ENCODE measurements at regions not wholly inside any gene's neighbourhood (a gene's known extent, or its start where the extent isn't known, plus 50 kb on each side); places are given as distances from the start of the nearest gene placed in this dataset.

GRCh38 chr2:181370126-181370525 lies 87.1 kb upstream of the ITGA4 start:
- ChIA-PET CTCF (no interaction called here), POLR2A (ENCODE audit: unreplicated experiment) (interaction anchor here (0.6 kb wide), 1 partner anchor 68 kb away, joined by 3 read pairs; no protein-coding TSS in a partner anchor)
- no peak overlapping the region for H2AK5ac ChIP-seq (ENCODE audit: low read depth, low read length)
- H3K4me2 ChIP-seq (ENCODE audit: low read depth, low read length): no peak overlapping the region
- no peak overlapping the region for H2AK9ac ChIP-seq (replicated peaks; ENCODE audit: low read depth, low read length, poor library complexity)
- no peak overlapping the region for H4K5ac ChIP-seq (ENCODE audit: low read depth, low read length)
- in situ Hi-C loops (cut with MboI; ENCODE audit: low sequenced_read_pairs): no loop called here
- no peaks in the 10 kb centered on the region for H3K79me1 ChIP-seq (ENCODE audit: low read depth in 1 of 2, low read length in 2 of 2)
- no peak overlapping the region for H2BK20ac ChIP-seq (ENCODE audit: low read depth, low read length)
- no peak overlapping the region for H4K91ac ChIP-seq (ENCODE audit: insufficient read depth, low read depth, low read length)
- H3K4me3 ChIP-seq (ENCODE audit: insufficient read depth, low read depth, low read length): no peak overlapping the region
- dilution Hi-C loops (cut with HindIII; ENCODE audit: low sequenced_read_pairs, unreplicated experiment): no loop called here
- peaks cover under 1% of the 10 kb centered on the region; the same call in 1 of the 2 replicates for H3K27me3 ChIP-seq (ENCODE audit: control insufficient read depth, insufficient read depth, low read length)
- no peak overlapping the region for H2BK15ac ChIP-seq (ENCODE audit: low read depth, low read length)
- TF ChIP-seq USF2 (IDR thresholded peaks at IDR 0.05; ENCODE audit: low read depth, low read length) (no peak), CHD1 (IDR thresholded peaks at IDR 0.05; ENCODE audit: low read depth, low read length) (no peak), CEBPB (IDR thresholded peaks at IDR 0.05; ENCODE audit: low read depth, low read length) (no peak), NFE2L2 (IDR thresholded peaks at IDR 0.05; ENCODE audit: low read depth, low read length) (no peak), ELK1 (IDR thresholded peaks at IDR 0.05; ENCODE audit: borderline replicate concordance, low read depth, low read length) (no peak), MXI1 (IDR thresholded peaks at IDR 0.05; ENCODE audit: borderline replicate concordance, low read depth, low read length) (no peak), RCOR1 (IDR thresholded peaks at IDR 0.05; ENCODE audit: insufficient replicate concordance, low read length) (no peak), FOS (IDR thresholded peaks at IDR 0.05; ENCODE audit: low read depth, low read length) (no peak), SMC3 (IDR thresholded peaks at IDR 0.05; ENCODE audit: low read depth, low read length) (no peak), RFX5 (IDR thresholded peaks at IDR 0.05; ENCODE audit: low read depth, low read length) (no peak)
- intact Hi-C loops (cut with micrococcal nuclease): no loop called here
- no peak overlapping the region for H3K18ac ChIP-seq (ENCODE audit: low read depth, low read length)
- no peak overlapping the region for H3K9ac ChIP-seq (ENCODE audit: low read depth, low read length)
- no peak for DNase-seq
- no peak overlapping the region for H2BK120ac ChIP-seq (ENCODE audit: low read depth, low read length)
- H3K9me3 ChIP-seq (ENCODE audit: control insufficient read depth, insufficient read depth, low read length): no peaks in the 10 kb centered on the region
- no peak overlapping the region for H3K56ac ChIP-seq (ENCODE audit: extremely low read depth, insufficient read depth, low read length)
- H3K4me1 ChIP-seq (ENCODE audit: control insufficient read depth, insufficient read depth, low read length): peaks cover 4% of the 10 kb centered on the region; the same call in 1 of the 2 replicates
- no peaks in the 10 kb centered on the region for H4K20me1 ChIP-seq (ENCODE audit: insufficient read depth, low read length)
- no peak for ATAC-seq (ENCODE audit: low read depth)
- no peak overlapping the region for H3K27ac ChIP-seq (ENCODE audit: insufficient read depth, low read length)
- no peak overlapping the region for H4K8ac ChIP-seq (ENCODE audit: low read depth in 2 of 2, low read length in 2 of 2)
- no peaks in the 10 kb centered on the region for H3K36me3 ChIP-seq (ENCODE audit: control insufficient read depth, insufficient read depth, low read length)
- H3K23ac ChIP-seq (ENCODE audit: low read depth, low read length): no peak overlapping the region
- no peaks in the 10 kb centered on the region for H3K9me1 ChIP-seq (ENCODE audit: insufficient read depth, low read length)
- no TSS peak for BruUV-seq (replicated peaks)
- no CpG with 5 or more reads among the region's 3 CpGs for WGBS, 2 experiments (ENCODE audit: extremely low coverage in 2 of 2, insufficient read length in 1 of 2)
- no peak overlapping the region for H2BK5ac ChIP-seq (ENCODE audit: low read depth, low read length, poor library complexity, severe bottlenecking)
- no peak overlapping the region for H3K4ac ChIP-seq (ENCODE audit: low read depth, low read length)
- H3K14ac ChIP-seq (replicated peaks; ENCODE audit: low read depth, low read length): no peak overlapping the region
- H2AFZ ChIP-seq (replicated peaks; ENCODE audit: low read length, poor library complexity): no peak overlapping the region
